C4-2B (cell line): ENCODE measurements at regions not wholly inside any gene's neighbourhood (a gene's known extent, or its start where the extent isn't known, plus 50 kb on each side); places are given as distances from the start of the nearest gene placed in this dataset.
"Not testable (repeated sequence)": the region's sequence is repeated elsewhere in the genome, so short reads cannot be mapped to it uniquely, and the experiment has no call there.

Experiments
- H3K27ac ChIP-seq: fragments of 450-650 bp; 2 replicates; pipeline ENCODE4 v1.5.1; 2017
- ZFX ChIP-seq: fragments of 450-650 bp; IDR thresholded peaks from 2 replicates; pipeline ENCODE4 v1.6.1; 2017
- TF ChIP-seq, protein P1 (sequence below): fragments of 450-650 bp; conservative IDR thresholded peaks from 2 replicates; pipeline ENCODE4 v1.5.1; 2017; ENCODE audit warnings: mild to moderate bottlenecking

DNA sequence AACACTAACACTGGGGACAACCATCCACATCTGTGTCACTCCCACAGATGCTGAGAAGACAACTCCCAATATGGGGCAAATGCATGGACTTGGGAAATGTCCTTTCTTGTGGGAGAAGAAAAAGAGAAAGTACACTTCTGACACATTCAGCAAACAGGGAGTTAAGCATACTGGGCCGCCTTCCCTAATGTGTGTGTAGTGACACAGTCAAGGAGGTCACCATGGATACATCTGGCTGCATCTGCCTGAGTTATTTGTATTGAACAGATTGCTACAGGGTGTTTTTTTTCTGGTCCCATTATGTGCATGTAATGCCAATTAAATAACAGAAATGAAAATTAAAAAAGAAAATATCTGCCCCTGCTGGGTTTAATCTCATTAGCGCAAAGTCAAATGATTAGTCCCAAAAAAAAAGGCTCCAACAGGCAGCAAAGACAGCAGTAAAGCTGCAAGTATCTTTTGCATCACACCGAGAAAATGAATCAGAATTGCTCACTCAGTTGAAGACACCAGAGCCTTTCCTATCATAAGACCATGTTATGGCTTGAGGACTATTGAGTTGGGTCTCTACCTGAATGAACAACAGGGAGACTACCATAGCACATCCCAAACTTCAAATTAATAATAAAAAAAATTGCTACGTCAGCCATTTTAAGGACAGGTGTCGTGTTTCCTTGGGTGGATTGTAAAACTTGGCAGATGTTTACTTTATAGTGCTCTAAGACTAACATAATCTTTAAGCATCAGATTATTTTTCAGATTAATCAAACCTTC, 395.9 kb downstream of the DTWD2 start:
- H3K27ac ChIP-seq, result no peak overlapping the region
- no peak for TF ChIP-seq ZFX
- TF ChIP-seq, protein P1, sequence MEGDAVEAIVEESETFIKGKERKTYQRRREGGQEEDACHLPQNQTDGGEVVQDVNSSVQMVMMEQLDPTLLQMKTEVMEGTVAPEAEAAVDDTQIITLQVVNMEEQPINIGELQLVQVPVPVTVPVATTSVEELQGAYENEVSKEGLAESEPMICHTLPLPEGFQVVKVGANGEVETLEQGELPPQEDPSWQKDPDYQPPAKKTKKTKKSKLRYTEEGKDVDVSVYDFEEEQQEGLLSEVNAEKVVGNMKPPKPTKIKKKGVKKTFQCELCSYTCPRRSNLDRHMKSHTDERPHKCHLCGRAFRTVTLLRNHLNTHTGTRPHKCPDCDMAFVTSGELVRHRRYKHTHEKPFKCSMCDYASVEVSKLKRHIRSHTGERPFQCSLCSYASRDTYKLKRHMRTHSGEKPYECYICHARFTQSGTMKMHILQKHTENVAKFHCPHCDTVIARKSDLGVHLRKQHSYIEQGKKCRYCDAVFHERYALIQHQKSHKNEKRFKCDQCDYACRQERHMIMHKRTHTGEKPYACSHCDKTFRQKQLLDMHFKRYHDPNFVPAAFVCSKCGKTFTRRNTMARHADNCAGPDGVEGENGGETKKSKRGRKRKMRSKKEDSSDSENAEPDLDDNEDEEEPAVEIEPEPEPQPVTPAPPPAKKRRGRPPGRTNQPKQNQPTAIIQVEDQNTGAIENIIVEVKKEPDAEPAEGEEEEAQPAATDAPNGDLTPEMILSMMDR, result no peak

DNA sequence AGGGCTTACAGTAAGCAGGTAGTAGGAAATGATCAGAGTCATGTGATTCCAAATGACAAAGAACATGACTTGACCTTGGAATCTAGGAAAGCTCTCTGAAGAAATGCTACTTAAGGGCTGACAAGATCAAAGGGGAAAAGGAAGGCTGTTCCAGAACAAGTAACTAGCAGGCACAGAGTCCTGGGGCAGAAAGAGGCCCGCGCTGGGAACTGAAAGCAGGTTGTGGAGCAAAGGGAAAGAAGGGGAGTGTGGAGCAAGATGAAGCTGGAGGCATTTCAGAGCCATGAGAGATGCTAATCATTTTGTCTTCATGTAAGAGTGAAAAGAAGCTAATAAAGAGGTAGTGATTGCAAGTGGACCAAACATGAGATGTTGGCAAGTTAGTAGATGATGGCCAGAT, 397.5 kb downstream of the DTWD2 start:
- no peak overlapping the region; the same call in 1 of the 2 replicates for H3K27ac ChIP-seq
- TF ChIP-seq, protein P1, result no peak
- TF ChIP-seq ZFX, result no peak

DNA sequence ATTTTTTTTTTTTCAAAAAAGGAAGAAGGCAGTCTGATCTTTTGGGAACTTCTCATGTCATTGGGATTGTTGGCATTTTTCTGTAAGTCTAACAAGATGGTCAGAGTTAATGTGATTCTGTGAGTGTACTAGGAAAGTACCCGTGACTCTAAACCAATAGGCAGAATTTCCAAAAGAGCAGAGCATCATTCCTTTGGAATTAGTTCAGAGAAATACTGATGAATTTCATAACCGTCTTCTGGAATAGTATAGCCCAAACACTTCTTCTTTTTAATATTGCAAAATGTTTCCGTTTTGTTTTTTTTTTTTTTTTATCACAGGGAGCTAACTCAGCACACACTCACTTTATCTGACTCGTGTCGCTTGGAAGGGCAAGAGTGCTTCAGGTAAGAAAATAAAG, 407.4 kb downstream of the DTWD2 start:
- H3K27ac ChIP-seq, result no peak overlapping the region
- TF ChIP-seq, protein P1, result no peak
- no peak for TF ChIP-seq ZFX

DNA sequence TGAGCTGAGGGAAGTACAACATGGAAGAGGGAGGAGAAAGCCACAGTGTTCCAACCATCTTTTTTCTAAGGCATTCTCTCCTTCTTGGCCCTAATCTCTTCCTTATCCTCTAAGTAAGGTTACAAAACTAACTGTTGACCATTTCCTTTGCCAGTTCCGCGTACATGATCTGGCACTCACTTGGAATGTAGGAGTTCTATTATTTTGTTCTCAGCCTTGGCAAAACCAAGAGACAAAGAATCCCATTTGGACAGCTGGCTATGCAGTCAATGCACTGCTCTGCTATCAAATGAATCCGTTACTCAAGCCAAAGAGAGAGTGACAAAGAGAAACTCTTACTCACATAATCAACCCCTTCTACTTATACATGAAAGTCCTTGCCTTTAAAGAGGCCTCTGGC, 410.3 kb downstream of the DTWD2 start:
- H3K27ac ChIP-seq, result no peak overlapping the region
- no peak for TF ChIP-seq ZFX
- TF ChIP-seq, protein P1, result no peak

DNA sequence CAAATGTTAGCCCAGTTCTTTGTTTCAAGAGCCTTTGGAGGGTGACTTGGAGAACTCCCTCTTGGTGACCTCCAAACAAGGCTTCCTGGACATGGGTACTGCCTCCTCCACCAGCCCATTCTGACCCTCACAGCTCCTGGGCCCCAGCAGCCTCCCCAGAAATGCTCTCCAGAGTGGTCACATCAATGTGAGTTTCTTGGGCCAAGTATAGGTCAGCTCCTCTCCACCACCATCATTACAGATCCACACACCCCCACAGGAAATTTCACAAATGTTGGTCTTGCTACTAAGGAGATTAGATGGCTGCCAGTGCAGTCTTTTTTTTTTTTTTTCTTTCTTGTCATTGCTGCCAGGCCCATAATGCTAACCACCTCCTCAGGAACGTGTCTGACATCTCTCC, 410.7 kb downstream of the DTWD2 start:
- TF ChIP-seq, protein P1, result no peak
- TF ChIP-seq ZFX, result no peak

DNA sequence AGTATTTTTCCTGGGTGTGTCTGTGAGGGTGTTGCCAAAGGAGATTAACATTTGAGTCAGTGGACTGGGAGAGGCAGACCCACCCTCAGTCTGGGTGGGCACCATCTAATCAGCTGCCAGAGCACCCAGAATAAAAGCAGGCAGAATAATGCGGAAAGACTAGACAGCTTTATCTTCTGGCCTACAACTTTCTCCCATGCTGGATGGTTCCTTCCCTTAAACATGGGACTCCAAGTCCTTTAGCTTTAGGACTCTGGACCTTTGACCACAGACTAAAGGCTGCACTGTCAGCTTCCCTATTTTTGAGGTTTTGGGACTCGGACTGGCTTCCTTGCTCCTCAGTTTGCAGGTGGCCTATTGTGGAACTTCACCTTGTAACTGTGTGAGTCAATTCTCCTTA, 418.1 kb downstream of the DTWD2 start:
- not testable (repeated sequence) for H3K27ac ChIP-seq

More for the DNA sequence above, 410.7 kb downstream of the DTWD2 start:
- H3K27ac ChIP-seq, result no peak overlapping the region

DNA sequence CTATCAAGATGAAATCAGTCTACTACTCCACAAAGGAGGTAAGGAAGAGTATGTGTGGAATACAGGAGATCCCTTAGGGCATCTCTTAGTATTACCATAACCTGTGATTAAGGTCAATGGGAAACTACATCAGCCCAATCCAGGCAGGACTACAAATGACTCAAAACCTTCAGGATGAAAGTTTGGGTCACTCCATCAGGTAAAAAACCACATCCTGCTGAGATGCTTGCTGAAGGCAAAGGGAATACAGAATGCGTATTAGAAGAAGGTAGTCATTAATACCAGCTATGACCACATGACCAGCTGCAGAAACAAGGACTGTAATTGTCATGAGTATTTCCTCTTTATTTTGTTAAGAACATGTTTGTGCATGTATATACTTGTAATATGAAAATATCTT, 418.8 kb downstream of the DTWD2 start:
- not testable (repeated sequence) for H3K27ac ChIP-seq

DNA sequence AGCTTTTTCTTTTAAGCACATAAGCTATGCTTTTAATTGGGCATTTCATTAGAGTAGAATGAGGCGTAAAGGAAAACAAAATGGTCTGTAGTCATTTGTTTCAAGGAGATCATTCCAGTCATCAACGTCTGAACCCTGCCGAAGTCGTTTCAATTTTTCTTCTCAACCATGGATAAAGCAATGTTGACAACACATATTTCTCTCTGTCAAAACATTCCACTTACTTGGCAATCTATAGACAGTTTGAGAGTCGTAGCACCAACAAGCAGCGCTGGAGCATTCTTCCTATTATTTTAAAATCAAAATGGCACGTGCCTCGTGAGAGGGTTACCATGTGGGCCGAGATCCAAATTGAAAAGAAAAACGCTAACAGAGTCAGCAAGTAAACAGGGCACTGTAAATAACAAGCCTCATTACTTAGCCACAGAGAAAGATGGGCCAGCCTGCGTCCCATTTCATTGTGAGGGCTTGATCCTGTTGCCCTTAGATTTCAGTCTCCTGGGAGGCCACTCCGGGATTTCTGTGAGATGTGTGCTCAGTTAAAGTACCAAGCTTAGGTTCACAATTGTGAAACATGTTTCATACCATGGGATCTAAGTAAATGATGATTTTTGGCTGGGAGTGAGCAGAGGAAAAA, 422.9 kb downstream of the DTWD2 start:
- TF ChIP-seq, protein P1, result no peak
- TF ChIP-seq ZFX, result no peak

More for the DNA sequence above, 422.9 kb downstream of the DTWD2 start:
- no peak overlapping the region for H3K27ac ChIP-seq
